ENCODE measurements at regions not wholly inside any gene's neighbourhood (a gene's known extent, or its start where the extent isn't known, plus 50 kb on each side); places are given as distances from the start of the nearest gene placed in this dataset.

GRCh38 chr6:95487817-95488216 lies 89.5 kb upstream of the MANEA start:
- no peak for DNase-seq
- H3K9me3 Mint-ChIP-seq, result no peaks in the 10 kb centered on the region
- no peak for TF ChIP-seq CTCF (IDR thresholded peaks at IDR 0.05)
- H3K27ac Mint-ChIP-seq, result no peak overlapping the region
- no peaks in the 10 kb centered on the region for H3K27me3 Mint-ChIP-seq (ENCODE audit: low read depth, poor library complexity)
- no peaks in the 10 kb centered on the region for H3K36me3 Mint-ChIP-seq (ENCODE audit: low read depth)
- no peaks in the 10 kb centered on the region for H3K4me1 Mint-ChIP-seq
- no peak overlapping the region for H3K4me3 Mint-ChIP-seq

GRCh38 chr6:95489185-95489863 lies 88.0 kb upstream of the MANEA start:
- no peak for DNase-seq
- H3K27me3 Mint-ChIP-seq (ENCODE audit: low read depth, poor library complexity), result no peaks in the 10 kb centered on the region
- H3K36me3 Mint-ChIP-seq (ENCODE audit: low read depth), result no peaks in the 10 kb centered on the region
- no peak for TF ChIP-seq CTCF (IDR thresholded peaks at IDR 0.05)
- no peaks in the 10 kb centered on the region for H3K4me1 Mint-ChIP-seq
- H3K4me3 Mint-ChIP-seq, result no peak overlapping the region
- H3K9me3 Mint-ChIP-seq, result no peaks in the 10 kb centered on the region
- no peak overlapping the region for H3K27ac Mint-ChIP-seq

GRCh38 chr6:95496769-95497426 lies 80.4 kb upstream of the MANEA start:
- peaks cover 2% of the 10 kb centered on the region for H3K27me3 Mint-ChIP-seq (ENCODE audit: low read depth, poor library complexity)
- no peaks in the 10 kb centered on the region for H3K36me3 Mint-ChIP-seq (ENCODE audit: low read depth)
- no peak overlapping the region for H3K4me3 Mint-ChIP-seq
- TF ChIP-seq CTCF (IDR thresholded peaks at IDR 0.05), result no peak
- H3K4me1 Mint-ChIP-seq, result peaks cover 6% of the 10 kb centered on the region
- no peak for DNase-seq
- peaks cover 12% of the 10 kb centered on the region for H3K9me3 Mint-ChIP-seq
- no peak overlapping the region for H3K27ac Mint-ChIP-seq

- peaks cover 6% of the 10 kb centered on the region for H3K4me1 Mint-ChIP-seq
- TF ChIP-seq CTCF (IDR thresholded peaks at IDR 0.05), result no peak
- peaks cover 23% of the 10 kb centered on the region for H3K9me3 Mint-ChIP-seq
- no peak for DNase-seq
- H3K27me3 Mint-ChIP-seq (ENCODE audit: low read depth, poor library complexity), result peaks cover 2% of the 10 kb centered on the region
- H3K4me3 Mint-ChIP-seq, result no peak overlapping the region
- no peaks in the 10 kb centered on the region for H3K36me3 Mint-ChIP-seq (ENCODE audit: low read depth)
- peak overlapping the region; percentile 57 for H3K27ac Mint-ChIP-seq
These were observed 76.1 kb upstream of the MANEA start for GRCh38 chr6:95501032-95501904.

GRCh38 chr6:95503568-95503967 lies 73.8 kb upstream of the MANEA start:
- no peak for TF ChIP-seq CTCF (IDR thresholded peaks at IDR 0.05)
- H3K4me3 Mint-ChIP-seq, result no peak overlapping the region
- no peaks in the 10 kb centered on the region for H3K27me3 Mint-ChIP-seq (ENCODE audit: low read depth, poor library complexity)
- peaks cover 6% of the 10 kb centered on the region for H3K4me1 Mint-ChIP-seq
- H3K36me3 Mint-ChIP-seq (ENCODE audit: low read depth), result no peaks in the 10 kb centered on the region
- no peak overlapping the region for H3K27ac Mint-ChIP-seq
- H3K9me3 Mint-ChIP-seq, result peaks cover 15% of the 10 kb centered on the region
- no peak for DNase-seq
